GM19025 (cell line): ENCODE measurements at regions not wholly inside any gene's neighbourhood (a gene's known extent, or its start where the extent isn't known, plus 50 kb on each side); places are given as distances from the start of the nearest gene placed in this dataset.

ENCODE experiments used
- ATAC-seq: cut with Tn5 transposase; IDR thresholded peaks from one replicate; pipeline ENCODE4 v1.9.1; 2021; ENCODE audit warnings: mild to moderate bottlenecking, low read depth, moderate library complexity; ENCODE audit not compliant: unreplicated experiment

- ATAC-seq, result no peak
These were observed 93.8 kb upstream of the MGMT start for GRCh38 chr10:129373231-129373630.

DNA sequence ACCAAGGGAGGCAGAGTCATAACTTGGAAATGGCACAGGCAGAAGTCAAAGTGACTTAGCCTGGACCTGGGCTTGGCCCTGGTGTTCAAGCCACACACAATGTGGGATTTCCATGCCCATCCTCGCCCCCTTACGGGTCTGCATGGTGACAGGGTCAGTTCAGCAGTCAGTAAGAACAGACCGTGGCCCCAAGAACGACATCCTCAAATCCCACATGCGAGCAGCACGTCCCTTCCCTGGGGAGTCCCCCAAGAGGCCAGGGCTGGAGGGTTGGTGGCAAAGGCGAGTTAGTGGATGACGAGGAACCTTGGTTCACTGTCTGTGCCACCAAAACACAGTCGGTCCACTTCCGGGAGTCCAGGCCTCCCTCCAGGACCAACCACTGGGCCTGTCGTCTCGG is 93.3 kb upstream of the MGMT start:
- no peak for ATAC-seq

DNA sequence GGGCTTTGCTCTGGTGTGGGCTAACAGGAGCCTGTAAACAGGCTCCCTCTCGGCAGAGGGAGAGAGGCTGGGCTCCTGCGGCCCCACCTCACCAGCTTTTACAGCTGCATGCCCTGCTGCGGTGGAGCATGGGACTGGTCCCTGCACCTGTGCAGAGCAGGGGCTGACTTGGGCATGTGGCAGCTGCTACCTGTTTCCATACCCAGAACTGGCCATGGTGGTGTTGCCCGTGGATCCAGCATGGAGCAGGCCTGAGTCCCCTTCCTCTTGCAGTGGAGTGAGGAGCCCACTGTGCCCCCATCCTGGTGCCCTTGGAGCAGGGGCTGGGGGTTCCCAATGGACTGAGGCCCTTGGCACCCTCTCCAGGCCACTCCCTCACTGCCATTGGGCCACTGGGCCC is 91.9 kb upstream of the MGMT start:
- ATAC-seq, result no peak

GRCh38 chr10:129375912-129376311 is 91.1 kb upstream of the MGMT start:
- ATAC-seq, result no peak

DNA sequence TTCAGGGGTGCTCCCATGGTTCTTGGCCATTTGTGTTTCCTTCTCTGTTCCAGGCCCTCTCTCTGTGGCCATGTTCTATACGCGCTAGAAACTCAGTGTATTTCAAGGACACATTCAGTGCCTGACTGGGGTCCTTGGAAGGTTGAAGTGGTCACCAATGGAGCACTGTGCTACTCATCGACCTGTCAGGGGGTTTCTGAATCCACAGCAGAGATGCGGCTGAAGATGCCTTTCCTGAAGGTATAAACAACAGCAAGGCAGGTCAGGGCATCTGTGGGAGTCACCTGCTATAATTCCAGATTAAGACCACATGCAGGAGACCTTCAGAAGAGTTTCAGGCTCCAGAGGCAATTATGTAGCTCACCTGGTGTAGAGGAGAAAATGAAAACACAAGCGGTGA is 86.8 kb upstream of the MGMT start:
- ATAC-seq, result no peak

GRCh38 chr10:129381741-129382140 is 85.3 kb upstream of the MGMT start:
- ATAC-seq, result no peak

GRCh38 chr10:129382401-129382800 is 84.6 kb upstream of the MGMT start:
- no peak for ATAC-seq

DNA sequence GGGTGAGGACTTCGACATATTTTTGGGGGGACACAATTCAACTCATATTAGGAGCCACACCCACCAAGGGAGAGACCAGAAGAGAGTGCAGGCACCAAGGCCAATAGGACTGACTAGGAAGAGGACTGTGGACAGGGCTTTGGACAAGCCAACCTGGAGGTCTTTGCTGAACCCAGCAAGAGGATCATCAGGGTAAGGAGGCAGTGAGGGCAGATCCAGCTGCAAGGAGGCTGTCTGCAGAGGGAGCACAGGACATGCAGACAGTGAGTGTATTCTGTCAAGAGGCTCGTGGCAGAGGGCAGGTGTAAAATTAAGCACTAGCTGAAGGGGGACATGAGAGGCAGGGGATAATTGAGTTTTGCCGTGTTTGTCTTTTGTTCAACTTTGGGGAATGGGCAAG is 83.4 kb upstream of the MGMT start:
- no peak for ATAC-seq

DNA sequence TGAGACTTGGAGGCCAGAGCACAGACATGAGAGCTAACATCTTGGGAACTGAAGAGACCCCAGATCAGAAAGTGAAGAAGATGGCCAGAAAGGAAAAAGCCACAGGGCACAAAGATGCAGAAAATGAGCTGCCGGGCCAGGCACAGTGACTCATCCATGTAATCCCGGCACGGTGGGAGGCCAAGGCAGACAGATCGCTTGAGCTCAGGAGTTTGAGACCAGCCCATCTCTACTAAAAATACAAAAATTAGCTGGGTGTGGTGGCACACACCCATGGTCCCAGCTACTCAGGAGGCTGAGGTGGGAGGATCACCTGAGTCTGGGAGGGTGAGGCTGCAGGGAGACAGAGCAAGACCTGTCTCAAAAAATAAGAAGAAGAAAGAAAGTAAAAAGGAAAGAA is 81.4 kb upstream of the MGMT start:
- no peak for ATAC-seq

GRCh38 chr10:129386415-129387257 is 80.4 kb upstream of the MGMT start:
- ATAC-seq, result no peak

DNA sequence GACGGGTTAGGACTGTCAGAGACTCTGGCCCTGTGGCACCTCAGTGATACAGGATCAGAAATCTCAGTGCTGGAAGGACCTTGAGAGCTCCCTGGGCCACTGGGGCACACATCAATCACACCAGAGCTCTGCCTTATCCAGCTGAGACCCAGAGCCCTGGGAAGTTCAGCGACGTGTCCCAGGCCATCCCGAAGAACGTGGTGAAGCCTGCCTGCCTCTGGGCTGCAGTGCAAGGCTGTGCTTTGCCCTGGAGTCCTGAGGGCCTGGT is 79.8 kb upstream of the MGMT start:
- no peak for ATAC-seq

GRCh38 chr10:129388435-129388834 is 78.6 kb upstream of the MGMT start:
- no peak for ATAC-seq

GRCh38 chr10:129389194-129389593 is 77.8 kb upstream of the MGMT start:
- no peak for ATAC-seq

DNA sequence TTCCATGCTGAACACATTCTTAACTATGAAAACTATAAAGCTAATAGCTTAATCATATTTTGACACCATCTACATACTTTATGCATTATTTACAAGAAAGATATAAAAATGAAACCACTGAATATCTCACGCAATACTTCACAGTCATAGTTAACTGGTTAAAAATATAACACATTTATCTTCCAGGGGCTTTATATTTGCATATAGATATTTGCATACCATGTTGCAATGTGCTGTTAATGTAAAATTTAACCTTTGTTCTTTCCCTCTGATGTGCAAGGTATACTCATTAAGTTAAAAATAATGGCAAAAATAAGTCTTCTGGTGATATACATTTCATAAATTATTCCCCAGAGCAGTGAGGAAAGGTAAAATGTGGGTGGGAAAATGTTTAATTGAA is 76.9 kb upstream of the MGMT start:
- ATAC-seq, result no peak

- ATAC-seq, result no peak
These were observed 76.3 kb upstream of the MGMT start for GRCh38 chr10:129390726-129391125.

DNA sequence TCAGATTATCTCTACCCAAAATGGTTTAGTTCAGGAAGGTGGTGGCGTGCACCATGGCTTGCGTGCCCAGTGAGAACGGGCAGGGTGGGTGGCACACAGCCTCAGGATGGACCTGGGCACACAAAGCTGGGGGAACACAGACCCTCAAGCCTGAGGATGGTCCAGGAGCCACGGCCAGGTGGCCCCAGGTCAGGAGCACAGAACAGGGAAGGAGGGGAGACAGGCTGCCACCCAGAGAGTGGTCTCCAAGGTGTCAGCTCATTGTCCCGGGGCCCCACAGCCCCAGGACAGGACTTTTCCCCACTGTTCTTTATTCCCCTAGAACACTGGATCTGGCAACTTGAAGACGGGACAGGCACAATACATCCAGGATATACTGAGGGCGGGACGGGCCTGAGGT is 75.6 kb upstream of the MGMT start:
- ATAC-seq, result no peak

GRCh38 chr10:129392855-129393254 is 74.2 kb upstream of the MGMT start:
- ATAC-seq, result no peak

DNA sequence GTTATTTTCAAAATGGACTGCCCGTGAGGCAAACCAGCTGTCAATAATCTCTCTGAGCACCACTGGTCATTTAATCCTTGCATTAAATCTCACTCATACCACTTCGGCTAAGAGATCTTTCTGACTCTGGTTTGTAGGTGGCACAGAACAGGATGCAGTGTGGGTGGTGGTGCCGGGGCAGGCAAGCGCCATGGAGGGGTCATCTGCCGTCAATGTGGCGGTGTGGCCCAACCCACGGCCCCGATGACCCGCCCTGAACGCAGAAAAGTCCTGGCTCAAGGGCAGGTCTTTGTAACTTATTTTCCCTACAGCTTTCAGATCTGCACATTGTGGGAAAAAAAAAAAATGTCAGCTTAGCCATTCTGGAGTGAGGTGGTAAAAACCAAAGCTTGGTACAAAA is 73.2 kb upstream of the MGMT start:
- no peak for ATAC-seq

DNA sequence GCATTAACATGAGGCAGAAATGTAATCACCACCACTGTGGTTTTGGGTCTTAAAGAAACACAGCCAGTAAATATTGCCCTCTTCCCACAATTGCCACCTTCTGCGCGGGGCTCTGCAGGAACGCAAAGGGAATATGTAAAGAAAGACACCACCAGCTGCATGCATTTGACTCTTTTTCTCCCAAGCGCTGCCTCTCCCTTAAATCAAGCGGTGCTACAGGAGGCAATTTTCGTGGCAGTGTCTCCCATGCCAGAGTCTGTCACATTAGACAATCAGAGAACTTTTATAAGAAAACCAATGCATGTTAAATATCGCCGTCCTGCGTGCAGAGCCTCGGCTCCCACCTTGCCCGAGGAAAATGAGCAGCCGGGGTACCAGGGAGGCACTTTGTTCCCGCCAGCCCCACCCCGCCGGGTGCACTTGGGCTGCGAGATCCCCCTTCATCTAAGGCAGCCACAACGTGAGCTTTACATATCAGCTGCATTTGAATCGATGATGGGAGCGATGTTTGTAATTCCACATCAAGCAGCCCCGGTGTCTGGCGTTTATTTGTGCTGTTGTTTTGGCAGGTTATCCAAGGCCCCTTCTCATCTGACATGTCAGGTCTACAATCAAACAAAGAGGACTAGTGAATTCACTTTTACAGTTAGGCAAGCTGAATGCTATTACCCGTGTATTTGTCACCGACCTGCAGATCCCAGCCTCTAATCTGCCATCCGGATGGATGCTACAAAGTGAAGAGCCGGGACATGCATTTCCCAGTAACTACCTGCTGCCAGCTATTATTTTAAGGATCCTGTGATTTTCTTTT is 72.3 kb upstream of the MGMT start:
- ATAC-seq, result no peak

- no peak for ATAC-seq
These were observed 70.9 kb upstream of the MGMT start for GRCh38 chr10:129396021-129396722.

GRCh38 chr10:129397198-129397974 is 69.7 kb upstream of the MGMT start:
- ATAC-seq, result no peak
